ENCODE measurements at regions not wholly inside any gene's neighbourhood (a gene's known extent, or its start where the extent isn't known, plus 50 kb on each side); places are given as distances from the start of the nearest gene placed in this dataset.

GRCh38 chr14:101347893-101348777 is 213.2 kb upstream of the DIO3 start:
- DNase-seq = no peak

GRCh38 chr14:101349108-101349507 is 212.2 kb upstream of the DIO3 start:
- DNase-seq = no peak

- DNase-seq = no peak
These were observed 211.3 kb upstream of the DIO3 start for GRCh38 chr14:101350021-101350420.

- no peak for DNase-seq
These were observed 210.6 kb upstream of the DIO3 start for GRCh38 chr14:101350691-101351090.

GRCh38 chr14:101351146-101351545 is 210.1 kb upstream of the DIO3 start:
- no peak for DNase-seq

- DNase-seq = no peak
These were observed 209.5 kb upstream of the DIO3 start for GRCh38 chr14:101351769-101352168.

GRCh38 chr14:101352567-101352966 is 208.7 kb upstream of the DIO3 start:
- no peak for DNase-seq

GRCh38 chr14:101353422-101353821 is 207.9 kb upstream of the DIO3 start:
- DNase-seq = no peak

GRCh38 chr14:101354726-101355125 is 206.6 kb upstream of the DIO3 start:
- DNase-seq = no peak

- no peak for DNase-seq
These were observed 206.0 kb upstream of the DIO3 start for GRCh38 chr14:101355284-101355683.

- DNase-seq = no peak
These were observed 204.3 kb upstream of the DIO3 start for GRCh38 chr14:101357038-101357437.

- no peak for DNase-seq
These were observed 203.6 kb upstream of the DIO3 start for GRCh38 chr14:101357559-101358319.

- no peak for DNase-seq
These were observed 202.8 kb upstream of the DIO3 start for GRCh38 chr14:101358320-101359125.

- no peak for DNase-seq
These were observed 201.9 kb upstream of the DIO3 start for GRCh38 chr14:101359221-101360053.

GRCh38 chr14:101360054-101360911 is 201.0 kb upstream of the DIO3 start:
- DNase-seq = no peak

- DNase-seq = no peak
These were observed 200.3 kb upstream of the DIO3 start for GRCh38 chr14:101361044-101361443.

- no peak for DNase-seq
These were observed 199.6 kb upstream of the DIO3 start for GRCh38 chr14:101361451-101362433.

GRCh38 chr14:101362529-101363260 is 198.6 kb upstream of the DIO3 start:
- no peak for DNase-seq

- no peak for DNase-seq
These were observed 198.1 kb upstream of the DIO3 start for GRCh38 chr14:101363261-101363555.

All from SW 1271 (cell line).